DND-41 (cell line): ENCODE measurements at regions not wholly inside any gene's neighbourhood (a gene's known extent, or its start where the extent isn't known, plus 50 kb on each side); places are given as distances from the start of the nearest gene placed in this dataset.

ENCODE experiments used
- ATAC-seq: fragments of 200-7000 bp; cut with Tn5 transposase; 3 replicates; pipeline ENCODE4 v1.9.1; 2021; ENCODE audit warnings: low read depth; ENCODE audit not compliant: insufficient read depth
- DNase-seq: peaks from one replicate; pipeline ENCODE4 v3.0.0-alpha.2; 2020
- H2AFZ ChIP-seq: 2 replicates; pipeline ENCODE4 v1.6.0; 2012; ENCODE audit warnings: low read depth, low read length
- H3K27ac ChIP-seq: 2 replicates; pipeline ENCODE4 v1.5.1; 2012; ENCODE audit warnings: low read length, inconsistent platforms
- H3K27me3 ChIP-seq: fragments of 200-600 bp; sonication (generic); 2 replicates; pipeline ENCODE4 v1.6.0; 2012; ENCODE audit warnings: low read length, mild to moderate bottlenecking, inconsistent platforms; ENCODE audit not compliant: insufficient read depth, poor library complexity
- H3K36me3 ChIP-seq: 2 replicates; pipeline ENCODE4 v1.5.1; 2012; ENCODE audit warnings: low read length, inconsistent platforms; ENCODE audit not compliant: insufficient read depth
- H3K4me1 ChIP-seq: 2 replicates; pipeline ENCODE4 v1.5.1; 2012; ENCODE audit warnings: mild to moderate bottlenecking, low read length; ENCODE audit not compliant: insufficient read depth
- H3K4me2 ChIP-seq: 2 replicates; pipeline ENCODE4 v1.6.0; 2012; ENCODE audit warnings: mild to moderate bottlenecking, moderate library complexity, low read length, inconsistent platforms; ENCODE audit not compliant: insufficient read depth
- H3K4me3 ChIP-seq, 2 experiments: fragments of 200-600 bp in 1 of 2; shearing (Covaris generic) in 1 of 2; 2 replicates each; pipeline ENCODE4 v1.5.1; 2012 to 2016; ENCODE audit warnings: inconsistent platforms in 2 of 2, low read length in 2 of 2, mild to moderate bottlenecking in 2 of 2, low read depth in 1 of 2, moderate library complexity in 1 of 2
- H3K79me2 ChIP-seq: 2 replicates; pipeline ENCODE4 v1.6.0; 2012; ENCODE audit warnings: low read length, inconsistent platforms; ENCODE audit not compliant: insufficient read depth
- H3K9ac ChIP-seq: 2 replicates; pipeline ENCODE4 v1.6.0; 2012; ENCODE audit warnings: low read depth, mild to moderate bottlenecking, inconsistent platforms, low read length, moderate library complexity
- H3K9me3 ChIP-seq: 2 replicates; pipeline ENCODE4 v1.5.1; 2012; ENCODE audit warnings: low read length, moderate library complexity, mild to moderate bottlenecking, inconsistent platforms; ENCODE audit not compliant: insufficient read depth, severe bottlenecking
- H4K20me1 ChIP-seq: 2 replicates; pipeline ENCODE4 v1.6.0; 2012; ENCODE audit warnings: low read length; ENCODE audit not compliant: insufficient read depth
- CTCF ChIP-seq: IDR thresholded peaks from 2 replicates; pipeline ENCODE4 v1.5.1; 2012; ENCODE audit warnings: borderline replicate concordance, low read length, moderate library complexity, mild to moderate bottlenecking; ENCODE audit not compliant: poor library complexity, severe bottlenecking; ENCODE audit errors: extremely low read depth
- EZH2 ChIP-seq: IDR thresholded peaks from 3 replicates; pipeline ENCODE4 v1.6.1; 2012; ENCODE audit warnings: borderline replicate concordance, low read depth, mild to moderate bottlenecking, moderate library complexity, low read length, inconsistent platforms; ENCODE audit not compliant: severe bottlenecking

- no peak overlapping the region for H3K9ac ChIP-seq
- H2AFZ ChIP-seq: no peak overlapping the region
- no peaks in the 10 kb centered on the region for H4K20me1 ChIP-seq
- H3K4me1 ChIP-seq: no peaks in the 10 kb centered on the region
- H3K27ac ChIP-seq: no peak overlapping the region
- TF ChIP-seq EZH2 (no peak), CTCF (no peak)
- H3K9me3 ChIP-seq: no peaks in the 10 kb centered on the region
- no peaks in the 10 kb centered on the region for H3K79me2 ChIP-seq
- DNase-seq (no peak), ATAC-seq (no peak)
- no peak overlapping the region for H3K4me2 ChIP-seq
- H3K27me3 ChIP-seq: no peaks in the 10 kb centered on the region
- H3K36me3 ChIP-seq: no peaks in the 10 kb centered on the region
- no peak overlapping the region for H3K4me3 ChIP-seq
Observed at GRCh38 chr2:67135208-67135607, 261.9 kb upstream of the ETAA1 start.

- H2AFZ ChIP-seq: no peak overlapping the region
- H3K27ac ChIP-seq: no peak overlapping the region
- no peaks in the 10 kb centered on the region for H3K27me3 ChIP-seq
- no peak for ATAC-seq
- no peak overlapping the region for H3K4me2 ChIP-seq
- H3K9me3 ChIP-seq: no peaks in the 10 kb centered on the region
- H3K4me1 ChIP-seq: no peaks in the 10 kb centered on the region
- H3K79me2 ChIP-seq: no peaks in the 10 kb centered on the region
- TF ChIP-seq EZH2 (no peak), CTCF (no peak)
- no peaks in the 10 kb centered on the region for H3K36me3 ChIP-seq
- DNase-seq: no peak
- H4K20me1 ChIP-seq: no peaks in the 10 kb centered on the region
- H3K9ac ChIP-seq: no peak overlapping the region
- no peak overlapping the region for H3K4me3 ChIP-seq
Observed at GRCh38 chr2:67137699-67138098, 259.4 kb upstream of the ETAA1 start.

GRCh38 chr2:67142071-67142470 is 255.1 kb upstream of the ETAA1 start:
- H3K27ac ChIP-seq: no peak overlapping the region
- no peak for ATAC-seq
- H2AFZ ChIP-seq: no peak overlapping the region

More at GRCh38 chr2:67142071-67142470, 255.1 kb upstream of the ETAA1 start:
- TF ChIP-seq EZH2 (no peak), CTCF (no peak)
- Histone ChIP-seq H3K4me2 (no peak overlapping the region), H3K4me3 (no peak overlapping the region), H3K4me1 (no peaks in the 10 kb centered on the region), H3K79me2 (no peaks in the 10 kb centered on the region), H3K9ac (no peak overlapping the region), H3K27me3 (no peaks in the 10 kb centered on the region), H3K9me3 (no peaks in the 10 kb centered on the region), H4K20me1 (no peaks in the 10 kb centered on the region), H3K36me3 (no peaks in the 10 kb centered on the region)
- no peak for DNase-seq
